ENCODE measurements at regions not wholly inside any gene's neighbourhood (a gene's known extent, or its start where the extent isn't known, plus 50 kb on each side); places are given as distances from the start of the nearest gene placed in this dataset.

DNA sequence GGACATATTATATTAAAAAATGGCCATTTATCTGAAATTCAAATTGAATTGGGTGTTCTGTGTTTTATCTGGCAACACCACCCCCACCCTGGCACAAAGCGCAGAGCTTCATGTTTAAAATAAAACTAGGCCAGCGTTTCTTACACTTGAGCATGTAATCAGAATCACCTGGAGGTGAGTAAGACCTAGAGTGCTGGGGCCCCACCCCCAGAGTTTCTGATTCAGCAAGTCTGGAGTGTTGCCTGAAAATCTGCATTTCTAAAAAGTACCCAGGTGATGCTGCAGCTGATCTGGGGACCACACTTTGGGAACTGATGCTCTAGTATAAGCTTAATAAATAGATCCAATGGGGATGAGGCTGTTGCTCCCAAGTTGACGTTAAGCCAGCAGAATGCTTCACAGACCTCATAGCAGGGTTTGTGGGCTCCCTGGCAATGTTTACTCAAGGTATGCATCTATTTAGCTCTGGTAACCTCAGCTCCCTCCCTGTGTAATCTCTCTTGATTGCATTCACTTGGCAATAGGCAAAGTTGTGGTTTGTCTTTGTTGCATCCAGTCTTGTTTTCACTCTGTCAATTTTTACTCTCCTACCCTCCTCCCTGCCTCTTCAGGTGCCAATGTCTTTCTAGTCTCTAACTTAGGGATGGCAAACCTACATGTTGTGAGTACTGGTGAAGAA, 99.8 kb upstream of the TEX13D start:
- H3K4me3 ChIP-seq (ENCODE audit: low read depth, low read length), result no peak overlapping the region
- no peak for DNase-seq (ENCODE audit: low read depth)
- TF ChIP-seq, protein P1, sequence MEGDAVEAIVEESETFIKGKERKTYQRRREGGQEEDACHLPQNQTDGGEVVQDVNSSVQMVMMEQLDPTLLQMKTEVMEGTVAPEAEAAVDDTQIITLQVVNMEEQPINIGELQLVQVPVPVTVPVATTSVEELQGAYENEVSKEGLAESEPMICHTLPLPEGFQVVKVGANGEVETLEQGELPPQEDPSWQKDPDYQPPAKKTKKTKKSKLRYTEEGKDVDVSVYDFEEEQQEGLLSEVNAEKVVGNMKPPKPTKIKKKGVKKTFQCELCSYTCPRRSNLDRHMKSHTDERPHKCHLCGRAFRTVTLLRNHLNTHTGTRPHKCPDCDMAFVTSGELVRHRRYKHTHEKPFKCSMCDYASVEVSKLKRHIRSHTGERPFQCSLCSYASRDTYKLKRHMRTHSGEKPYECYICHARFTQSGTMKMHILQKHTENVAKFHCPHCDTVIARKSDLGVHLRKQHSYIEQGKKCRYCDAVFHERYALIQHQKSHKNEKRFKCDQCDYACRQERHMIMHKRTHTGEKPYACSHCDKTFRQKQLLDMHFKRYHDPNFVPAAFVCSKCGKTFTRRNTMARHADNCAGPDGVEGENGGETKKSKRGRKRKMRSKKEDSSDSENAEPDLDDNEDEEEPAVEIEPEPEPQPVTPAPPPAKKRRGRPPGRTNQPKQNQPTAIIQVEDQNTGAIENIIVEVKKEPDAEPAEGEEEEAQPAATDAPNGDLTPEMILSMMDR (IDR thresholded peaks at IDR 0.05; ENCODE audit: insufficient read depth, low read depth, low read length), result no peak

DNA sequence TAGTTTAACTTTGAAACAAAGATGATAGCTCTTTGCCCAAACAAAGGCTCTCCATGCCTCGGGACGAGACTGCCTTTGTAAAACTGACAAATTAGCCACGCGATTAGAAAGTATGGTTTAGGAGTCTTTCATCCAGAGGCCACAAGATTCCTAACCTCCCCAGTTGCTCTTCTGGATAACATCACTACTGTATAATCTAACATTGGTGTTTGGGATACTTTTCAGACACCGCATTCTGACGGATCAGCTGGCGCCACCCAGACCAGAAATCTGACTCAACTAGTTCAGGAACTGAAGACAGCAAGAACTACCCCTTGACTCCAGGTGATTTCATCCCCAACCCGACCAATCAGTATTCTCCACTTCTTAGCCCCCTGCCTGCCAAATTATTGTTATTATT, 98.1 kb upstream of the TEX13D start:
- no peak for DNase-seq (ENCODE audit: low read depth)
- TF ChIP-seq, protein P1 (IDR thresholded peaks at IDR 0.05; ENCODE audit: insufficient read depth, low read depth, low read length), result no peak

DNA sequence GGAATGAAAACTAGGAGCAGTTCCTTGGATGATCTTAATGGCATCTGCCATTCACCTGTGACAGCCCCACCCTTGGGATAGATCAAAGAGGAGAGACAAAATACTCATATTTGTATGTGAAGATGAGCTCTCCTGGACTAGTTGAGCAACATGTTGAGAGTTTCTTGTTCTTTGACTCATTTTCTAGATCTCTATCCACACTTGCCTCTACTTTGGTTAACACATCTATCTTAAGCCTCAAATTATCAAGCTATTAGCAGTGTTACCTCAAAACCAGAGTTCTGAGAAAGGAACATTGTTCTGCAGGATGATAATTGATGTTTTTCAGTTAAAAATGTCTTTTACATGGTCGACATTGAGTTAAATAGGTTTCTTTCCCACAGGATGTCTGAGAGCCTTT, 94.2 kb upstream of the TEX13D start:
- no peak for DNase-seq (ENCODE audit: low read depth)
- TF ChIP-seq, protein P1 (IDR thresholded peaks at IDR 0.05; ENCODE audit: insufficient read depth, low read depth, low read length), result no peak
- H3K4me3 ChIP-seq (ENCODE audit: low read depth, low read length), result no peak overlapping the region

More for the DNA sequence above, 98.1 kb upstream of the TEX13D start:
- H3K4me3 ChIP-seq (ENCODE audit: low read depth, low read length), result no peak overlapping the region

DNA sequence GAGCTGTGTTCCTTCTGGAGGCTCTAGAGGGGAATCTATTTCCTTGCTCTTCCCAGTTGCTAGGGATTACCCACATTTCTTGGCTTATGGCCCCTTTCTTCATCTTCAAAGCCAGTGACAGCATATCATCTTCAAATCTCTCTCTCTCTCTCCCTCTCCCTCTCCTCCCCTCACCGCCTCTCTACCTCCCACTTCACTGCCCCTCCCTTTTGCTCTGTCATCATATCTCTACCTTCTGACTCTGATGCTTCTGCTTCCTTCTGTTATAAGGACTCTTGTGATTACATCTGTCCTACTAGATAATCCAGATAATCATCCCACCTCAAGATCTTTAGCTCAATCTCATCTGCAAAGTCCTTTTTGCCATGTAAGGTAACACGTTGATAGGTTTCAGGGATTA, 93.1 kb upstream of the TEX13D start:
- H3K4me3 ChIP-seq (ENCODE audit: low read depth, low read length), result no peak overlapping the region
- TF ChIP-seq, protein P1 (IDR thresholded peaks at IDR 0.05; ENCODE audit: insufficient read depth, low read depth, low read length), result no peak
- no peak for DNase-seq (ENCODE audit: low read depth)

DNA sequence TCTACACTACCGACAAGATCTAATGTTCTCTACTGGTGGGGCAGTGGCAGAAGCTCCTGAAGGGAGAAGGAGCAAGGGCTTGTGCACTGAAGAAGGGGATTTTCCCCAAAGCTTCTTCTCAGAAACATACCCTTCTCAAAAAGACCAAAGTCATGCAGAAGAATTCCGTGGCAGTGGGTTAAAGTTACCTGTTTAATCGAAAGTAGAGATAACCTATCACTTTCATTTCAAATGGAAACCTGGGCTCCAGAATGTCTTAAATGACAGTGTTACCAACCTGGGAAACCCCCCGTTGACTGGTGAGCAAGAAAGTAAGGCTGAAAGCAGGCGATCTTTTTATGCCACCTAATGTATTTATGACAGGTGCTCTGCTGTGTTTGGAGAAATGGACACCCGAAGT, 92.5 kb upstream of the TEX13D start:
- TF ChIP-seq, protein P1 (IDR thresholded peaks at IDR 0.05; ENCODE audit: insufficient read depth, low read depth, low read length), result no peak
- H3K4me3 ChIP-seq (ENCODE audit: low read depth, low read length), result no peak overlapping the region
- no peak for DNase-seq (ENCODE audit: low read depth)

DNA sequence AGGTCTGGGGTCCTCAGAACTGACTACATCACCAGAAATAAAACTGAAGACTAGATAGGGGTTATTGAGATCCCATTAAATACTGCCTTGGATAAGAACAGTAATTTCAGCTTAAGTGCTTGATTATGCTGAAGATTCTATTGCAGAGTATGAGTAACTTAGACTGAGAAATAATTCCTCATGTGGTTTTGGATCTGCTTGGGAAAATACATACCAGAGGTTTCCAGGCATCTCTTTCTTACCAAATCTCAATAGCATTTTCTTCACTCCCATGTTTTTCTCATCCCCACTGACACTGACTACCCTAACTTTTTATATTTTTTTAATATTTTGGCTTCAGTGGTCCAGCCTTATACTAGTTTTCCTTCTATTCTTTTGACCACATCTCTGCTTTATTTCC, 92.0 kb upstream of the TEX13D start:
- TF ChIP-seq, protein P1 (IDR thresholded peaks at IDR 0.05; ENCODE audit: insufficient read depth, low read depth, low read length), result no peak
- no peak for DNase-seq (ENCODE audit: low read depth)
- no peak overlapping the region for H3K4me3 ChIP-seq (ENCODE audit: low read depth, low read length)

DNA sequence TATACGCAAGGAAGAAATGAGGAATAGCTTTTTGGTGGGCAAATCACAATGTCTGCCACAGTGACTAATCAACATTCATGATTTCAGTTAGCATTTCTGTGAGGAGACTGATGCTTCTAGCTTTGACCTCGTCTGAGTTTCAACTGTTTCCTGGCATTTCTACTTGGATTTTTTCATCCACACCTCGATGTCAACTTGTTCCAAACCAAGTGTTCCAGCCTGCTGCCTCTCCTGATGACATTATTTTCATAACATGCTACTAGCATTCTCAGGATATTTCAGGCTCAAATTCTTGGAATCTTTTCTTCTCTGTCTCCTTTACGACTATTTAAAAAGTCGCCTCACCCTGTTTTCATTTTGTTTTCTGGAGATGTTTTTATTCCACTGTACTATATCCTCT, 90.3 kb upstream of the TEX13D start:
- H3K4me3 ChIP-seq (ENCODE audit: low read depth, low read length), result no peak overlapping the region
- TF ChIP-seq, protein P1 (IDR thresholded peaks at IDR 0.05; ENCODE audit: insufficient read depth, low read depth, low read length), result no peak
- DNase-seq (ENCODE audit: low read depth), result no peak
